AG04449 (cell line): ENCODE measurements at regions not wholly inside any gene's neighbourhood (a gene's known extent, or its start where the extent isn't known, plus 50 kb on each side); places are given as distances from the start of the nearest gene placed in this dataset.

ENCODE experiments used
- CTCF ChIA-PET: fragments of 350-600 bp; formaldehyde crosslinking; extraction: SDS; loops from one replicate; lab custom pipeline; 2021; ENCODE audit warnings: antibody characterized with exemption; lab: Yijun Ruan, JAX
- POLR2A ChIA-PET: fragments of 400-600, 350-600 bp; formaldehyde crosslinking; extraction: SDS; loops from one replicate; lab custom pipeline; 2020; ENCODE audit warnings: antibody characterized with exemption, inconsistent platforms; lab: Yijun Ruan, JAX
- DNase-seq: peaks from one replicate; pipeline ENCODE4 v3.0.0-alpha.2; 2010; ENCODE audit warnings: low read depth, low spot score
- H3K4me3 ChIP-seq: 2 replicates; pipeline ENCODE4 v1.5.1; 2011; ENCODE audit warnings: low read depth, mild to moderate bottlenecking, control low read depth, low read length
- CTCF ChIP-seq: IDR thresholded peaks from one replicate; pipeline ENCODE4 v1.5.1; 2011; ENCODE audit warnings: mild to moderate bottlenecking, moderate library complexity, low read length, control low read depth, inconsistent platforms; ENCODE audit not compliant: insufficient read depth; ENCODE audit errors: missing control alignments

- no peak for DNase-seq
- H3K4me3 ChIP-seq: no peak overlapping the region
- ChIA-PET CTCF (no interaction called here), POLR2A (interaction anchor here (0.5 kb wide), 1 partner anchor 514 kb away, joined by 4 read pairs; no protein-coding TSS in a partner anchor)
- no peak for TF ChIP-seq CTCF
Observed at GRCh38 chr10:35706959-35707358, 64.9 kb upstream of the FZD8 start.

GRCh38 chr10:35705671-35706070, 63.6 kb upstream of the FZD8 start:
- CTCF ChIA-PET: no interaction called here
- DNase-seq: no peak
- POLR2A ChIA-PET: interaction anchor here (0.7 kb wide), 1 partner anchor 580 kb away, joined by 3 read pairs; no protein-coding TSS in a partner anchor

GRCh38 chr10:35705051-35705450, 63.0 kb upstream of the FZD8 start:
- POLR2A ChIA-PET: interaction anchor here (0.7 kb wide), 1 partner anchor 581 kb away, joined by 3 read pairs; no protein-coding TSS in a partner anchor
- H3K4me3 ChIP-seq: no peak overlapping the region
- DNase-seq: no peak
- CTCF ChIA-PET: no interaction called here
- no peak for TF ChIP-seq CTCF

More at GRCh38 chr10:35705671-35706070, 63.6 kb upstream of the FZD8 start:
- no peak overlapping the region for H3K4me3 ChIP-seq
- no peak for TF ChIP-seq CTCF

GRCh38 chr10:35704401-35704800, 62.3 kb upstream of the FZD8 start:
- no peak overlapping the region for H3K4me3 ChIP-seq
- no peak for DNase-seq
- ChIA-PET CTCF (no interaction called here), POLR2A (no interaction called here)
- no peak for TF ChIP-seq CTCF

GRCh38 chr10:35700487-35700882, 58.4 kb upstream of the FZD8 start:
- CTCF ChIA-PET: no interaction called here
- H3K4me3 ChIP-seq: no peak overlapping the region
- no peak for TF ChIP-seq CTCF
- no peak for DNase-seq
- POLR2A ChIA-PET: no interaction called here

- H3K4me3 ChIP-seq: no peak overlapping the region
- no peak for DNase-seq
- CTCF ChIA-PET: no interaction called here
- no peak for TF ChIP-seq CTCF
- POLR2A ChIA-PET: no interaction called here
Observed at GRCh38 chr10:35699848-35700486, 57.9 kb upstream of the FZD8 start.
